ENCODE measurements at regions not wholly inside any gene's neighbourhood (a gene's known extent, or its start where the extent isn't known, plus 50 kb on each side); places are given as distances from the start of the nearest gene placed in this dataset.

DNA sequence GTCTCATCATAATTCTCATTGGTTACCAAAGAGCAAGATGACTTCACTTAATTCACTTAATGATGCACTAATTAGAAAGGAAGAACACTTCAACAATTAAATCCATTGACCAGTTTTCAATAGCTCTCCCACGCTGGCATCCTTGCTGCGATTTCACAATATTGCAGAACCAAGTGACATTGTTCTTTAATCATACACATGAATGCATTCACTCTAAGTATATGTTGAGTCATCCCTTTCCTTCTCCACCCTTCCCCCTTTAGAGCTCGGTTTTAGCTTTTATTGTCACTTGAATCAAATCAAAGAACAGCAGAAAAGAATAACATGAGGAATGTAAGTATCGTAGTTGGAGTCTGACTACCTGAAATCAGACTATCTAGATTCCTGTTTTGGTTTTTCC lies 233.6 kb upstream of the FMN2 start:
- WGBS, 4 donors: 62 to 79% (median 70%) methylated on average over 4 of the region's 4 CpGs
- TF ChIP-seq, protein P1, sequence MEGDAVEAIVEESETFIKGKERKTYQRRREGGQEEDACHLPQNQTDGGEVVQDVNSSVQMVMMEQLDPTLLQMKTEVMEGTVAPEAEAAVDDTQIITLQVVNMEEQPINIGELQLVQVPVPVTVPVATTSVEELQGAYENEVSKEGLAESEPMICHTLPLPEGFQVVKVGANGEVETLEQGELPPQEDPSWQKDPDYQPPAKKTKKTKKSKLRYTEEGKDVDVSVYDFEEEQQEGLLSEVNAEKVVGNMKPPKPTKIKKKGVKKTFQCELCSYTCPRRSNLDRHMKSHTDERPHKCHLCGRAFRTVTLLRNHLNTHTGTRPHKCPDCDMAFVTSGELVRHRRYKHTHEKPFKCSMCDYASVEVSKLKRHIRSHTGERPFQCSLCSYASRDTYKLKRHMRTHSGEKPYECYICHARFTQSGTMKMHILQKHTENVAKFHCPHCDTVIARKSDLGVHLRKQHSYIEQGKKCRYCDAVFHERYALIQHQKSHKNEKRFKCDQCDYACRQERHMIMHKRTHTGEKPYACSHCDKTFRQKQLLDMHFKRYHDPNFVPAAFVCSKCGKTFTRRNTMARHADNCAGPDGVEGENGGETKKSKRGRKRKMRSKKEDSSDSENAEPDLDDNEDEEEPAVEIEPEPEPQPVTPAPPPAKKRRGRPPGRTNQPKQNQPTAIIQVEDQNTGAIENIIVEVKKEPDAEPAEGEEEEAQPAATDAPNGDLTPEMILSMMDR (IDR thresholded peaks at IDR 0.05): no peak
- no peak for TF ChIP-seq POLR2A (IDR thresholded peaks at IDR 0.05)
- intact Hi-C loops (cut with DNase I): no loop called here
- Histone ChIP-seq H3K9me3 (replicated peaks in 1 of 3) (no peaks in the 10 kb centered on the region), H3K27ac (no peak overlapping the region), H3K4me3 (no peak overlapping the region), H3K36me3 (replicated peaks in 1 of 2) (no peaks in the 10 kb centered on the region), H3K4me1 (replicated peaks in 1 of 2) (no peaks in the 10 kb centered on the region), H3K27me3 (no peaks in the 10 kb centered on the region)
- no peak for DNase-seq

DNA sequence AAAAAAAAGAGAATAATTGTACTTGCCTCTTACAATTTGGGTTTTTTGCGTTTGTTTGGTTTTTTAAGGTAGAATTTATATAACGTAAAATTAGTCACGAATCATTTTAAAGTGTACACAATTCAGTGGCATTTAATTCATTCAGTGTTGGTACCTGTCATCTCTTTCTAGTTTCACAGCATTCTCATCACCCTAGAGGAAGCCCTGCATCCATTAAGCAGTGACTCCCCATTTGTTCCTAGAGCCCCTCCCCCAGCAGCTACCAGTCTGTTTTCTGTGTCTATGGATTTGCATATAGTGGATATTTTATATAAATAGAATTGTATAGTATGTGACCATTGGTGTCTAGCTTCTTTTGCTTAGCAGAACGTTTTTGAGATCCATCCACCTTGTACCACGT lies 233.2 kb upstream of the FMN2 start:
- Histone ChIP-seq H3K36me3 (replicated peaks in 1 of 2) (no peaks in the 10 kb centered on the region), H3K4me1 (replicated peaks in 1 of 2) (no peaks in the 10 kb centered on the region), H3K4me3 (no peak overlapping the region), H3K9me3 (replicated peaks in 1 of 3) (no peaks in the 10 kb centered on the region), H3K27ac (no peak overlapping the region), H3K27me3 (no peaks in the 10 kb centered on the region)
- TF ChIP-seq, protein P1 (IDR thresholded peaks at IDR 0.05): no peak
- no peak for TF ChIP-seq POLR2A (IDR thresholded peaks at IDR 0.05)
- DNase-seq: no peak
- intact Hi-C loops (cut with DNase I): no loop called here
- WGBS, 4 donors: 82 to 84% (median 83%) methylated on average over 5 of the region's 5 CpGs

DNA sequence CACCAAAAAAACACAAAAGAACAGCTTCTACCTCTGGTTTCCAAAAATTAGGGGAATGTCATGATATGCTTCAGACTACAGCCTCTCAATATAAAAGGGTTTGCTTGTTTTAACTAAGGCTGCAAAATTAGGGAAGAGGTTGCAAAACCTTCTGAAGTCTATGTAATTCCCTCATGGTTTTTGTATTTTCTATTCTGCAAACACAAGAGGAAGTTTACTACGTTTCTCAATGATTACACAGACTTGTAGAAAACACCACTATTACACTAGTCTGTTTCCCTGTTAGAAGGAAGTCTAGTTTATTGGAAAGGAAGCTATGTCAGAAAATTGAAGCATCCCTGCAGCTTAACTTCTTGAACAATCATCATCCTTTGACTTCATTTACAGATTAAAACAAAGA lies 229.7 kb upstream of the FMN2 start:
- intact Hi-C loops (cut with DNase I): no loop called here
- Histone ChIP-seq H3K36me3 (replicated peaks in 1 of 2) (no peaks in the 10 kb centered on the region), H3K27me3 (no peaks in the 10 kb centered on the region), H3K9me3 (replicated peaks in 1 of 3) (no peaks in the 10 kb centered on the region), H3K27ac (no peak overlapping the region), H3K4me1 (replicated peaks in 1 of 2) (no peaks in the 10 kb centered on the region), H3K4me3 (no peak overlapping the region)
- DNase-seq: no peak
- TF ChIP-seq, protein P1 (IDR thresholded peaks at IDR 0.05): no peak
- no peak for TF ChIP-seq POLR2A (IDR thresholded peaks at IDR 0.05)
- 52 to 61% (median 55%) methylated on average over 1 of the region's 1 CpG for WGBS, 4 donors

DNA sequence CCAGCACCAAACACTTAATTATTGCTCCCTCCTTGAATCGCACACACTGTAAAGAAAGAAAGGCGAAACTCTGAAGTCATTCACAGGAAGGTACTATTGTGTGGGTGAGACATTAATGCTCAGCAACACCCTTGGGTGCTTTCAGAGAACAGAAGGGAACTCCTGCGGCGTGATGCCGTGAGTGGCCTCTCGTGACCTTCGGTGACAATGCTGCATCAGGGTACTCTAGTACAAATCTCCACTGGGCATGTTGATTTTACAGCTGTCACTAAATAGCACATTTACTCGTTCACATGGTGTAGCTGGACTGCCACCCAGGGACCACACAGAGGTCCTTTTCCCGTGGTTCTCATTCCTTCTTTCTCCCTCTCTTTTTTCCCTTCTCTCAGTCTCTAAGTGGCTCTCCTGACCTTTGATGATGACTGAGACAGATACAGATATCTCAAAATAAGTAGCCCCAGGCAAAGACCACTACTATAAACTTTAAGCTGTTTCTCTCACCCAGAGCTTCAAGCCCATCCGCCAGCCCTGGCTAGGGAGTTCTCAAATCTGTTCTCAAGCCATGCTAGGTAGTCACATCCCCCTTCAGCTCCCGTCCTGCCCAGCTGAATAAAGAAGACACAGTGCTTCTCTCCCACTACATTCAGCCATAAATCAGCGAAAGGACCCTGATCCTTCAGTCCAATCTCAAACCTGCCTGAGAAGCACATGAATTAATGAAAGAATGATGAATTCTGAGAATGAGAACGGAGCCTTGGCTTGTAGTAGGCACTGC lies 223.4 kb upstream of the FMN2 start:
- no peak for DNase-seq
- WGBS, 4 donors: 73 to 78% (median 75%) methylated on average over 13 of the region's 13 CpGs
- H3K27me3 ChIP-seq: no peaks in the 10 kb centered on the region
- no peak overlapping the region for H3K27ac ChIP-seq
- no peaks in the 10 kb centered on the region for H3K9me3 ChIP-seq (replicated peaks in 1 of 3)
- H3K4me1 ChIP-seq (replicated peaks in 1 of 2): no peaks in the 10 kb centered on the region
- H3K36me3 ChIP-seq (replicated peaks in 1 of 2): no peaks in the 10 kb centered on the region
- H3K4me3 ChIP-seq: no peak overlapping the region
- no peak for TF ChIP-seq POLR2A (IDR thresholded peaks at IDR 0.05)
- TF ChIP-seq, protein P1 (IDR thresholded peaks at IDR 0.05): no peak
- intact Hi-C loops (cut with DNase I): no loop called here
